Caco-2 (cell line): ENCODE measurements at regions not wholly inside any gene's neighbourhood (a gene's known extent, or its start where the extent isn't known, plus 50 kb on each side); places are given as distances from the start of the nearest gene placed in this dataset.

Source experiments
- BruUV-seq: library from RNA; stranded (reverse); fragments of 400-500 nt; replicated peaks from 2 replicates; lab custom pipeline; 2021; lab: Mats Ljungman, UMichigan
- CTCF ChIA-PET: fragments of 300-600 bp; sonication (Branson Sonifier 250); formaldehyde crosslinking; loops from one replicate; lab custom pipeline; 2022; ENCODE audit warnings: antibody characterized with exemption; lab: Charles Lee
- POLR2A ChIA-PET: fragments of 300-600 bp; sonication (Branson Sonifier 250); formaldehyde crosslinking; loops from one replicate; lab custom pipeline; 2022; ENCODE audit warnings: antibody characterized with exemption; lab: Charles Lee
- DNase-seq, 2 experiments: peaks; one replicate each; pipeline versions ENCODE4 v3.0.0 to v3.0.0-alpha.2; 2020 to 2022
- H3K27me3 ChIP-seq: replicated peaks from 2 replicates; pipeline ENCODE4 v1.6.0; 2011; ENCODE audit warnings: low read length; ENCODE audit not compliant: control insufficient read depth, insufficient read depth
- H3K36me3 ChIP-seq: 2 replicates; pipeline ENCODE4 v1.5.1; 2011; ENCODE audit warnings: low read length; ENCODE audit not compliant: control insufficient read depth, insufficient read depth
- H3K4me1 ChIP-seq: fragments of 250-450 bp; sonication (Bioruptor Pico); 2 replicates; pipeline ENCODE4 v1.5.1; 2020; ENCODE audit warnings: mild to moderate bottlenecking
- H3K4me3 ChIP-seq: 2 replicates; pipeline ENCODE4 v1.5.1; 2011; ENCODE audit warnings: low read depth, mild to moderate bottlenecking, control low read depth, low read length
- H3K9me3 ChIP-seq: fragments of 250-450 bp; sonication (Bioruptor Pico); 2 replicates; pipeline ENCODE4 v1.5.1; 2020; ENCODE audit warnings: mild to moderate bottlenecking, moderate library complexity
- H3K27ac Mint-ChIP-seq: one replicate; pipeline ENCODE4 v1.8.0; 2022; ENCODE audit warnings: mixed read lengths; ENCODE audit not compliant: unreplicated experiment
- H3K27me3 Mint-ChIP-seq: one replicate; pipeline ENCODE4 v1.8.0; 2022; ENCODE audit warnings: mixed read lengths; ENCODE audit not compliant: insufficient read depth, unreplicated experiment
- H3K36me3 Mint-ChIP-seq: one replicate; pipeline ENCODE4 v1.8.0; 2022; ENCODE audit warnings: mild to moderate bottlenecking, mixed read lengths; ENCODE audit not compliant: insufficient read depth, unreplicated experiment
- H3K4me1 Mint-ChIP-seq: one replicate; pipeline ENCODE4 v1.8.0; 2022; ENCODE audit warnings: low read depth, mixed read lengths; ENCODE audit not compliant: unreplicated experiment
- H3K4me3 Mint-ChIP-seq: one replicate; pipeline ENCODE4 v1.8.0; 2022; ENCODE audit warnings: mild to moderate bottlenecking, moderate library complexity, mixed read lengths; ENCODE audit not compliant: unreplicated experiment
- H3K9me3 Mint-ChIP-seq: one replicate; pipeline ENCODE4 v1.8.0; 2022; ENCODE audit warnings: mixed read lengths; ENCODE audit not compliant: unreplicated experiment
- intact Hi-C: fragments of 100-400 bp; cut with micrococcal nuclease; formaldehyde crosslinking; loops from one replicate; pipeline ENCODE4 v1.10.0; 2022; ENCODE audit not compliant: unreplicated experiment
- TF ChIP-seq, protein P1 (sequence below), 2 experiments: fragments of 200-600 bp in 1 of 2; IDR thresholded peaks; 1 replicate in 1 of 2; 2 replicates in 1 of 2; pipeline versions ENCODE4 v1.5.1 to v1.8.0; 2011 to 2022; ENCODE audit warnings: antibody characterized with exemption in 1 of 2, control low read depth in 1 of 2, inconsistent platforms in 1 of 2, low read depth in 1 of 2, low read length in 1 of 2, mild to moderate bottlenecking in 1 of 2, moderate library complexity in 1 of 2; ENCODE audit not compliant: insufficient read depth in 1 of 2, severe bottlenecking in 1 of 2, unreplicated experiment in 1 of 2

DNA sequence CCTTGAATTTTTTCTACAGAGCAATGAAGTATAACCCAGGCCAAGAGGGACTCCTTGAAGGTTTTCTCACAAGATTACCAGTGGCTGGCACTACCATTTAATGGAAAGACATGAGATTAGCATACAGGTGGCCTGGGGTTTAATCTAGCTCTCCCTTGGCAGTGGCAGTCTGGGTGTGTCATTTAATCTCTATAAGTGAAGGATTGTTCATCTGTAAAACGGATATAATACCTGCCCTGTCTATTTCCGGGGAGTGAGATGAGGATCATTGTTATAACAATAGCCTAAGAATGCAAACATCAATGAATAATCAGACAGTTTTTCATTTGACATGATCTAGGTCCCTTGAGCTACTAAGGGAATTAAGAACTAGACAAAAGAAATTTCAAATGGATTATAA is 168.7 kb upstream of the CPNE8 start:
- no TSS peak for BruUV-seq
- intact Hi-C loops: no loop called here

DNA sequence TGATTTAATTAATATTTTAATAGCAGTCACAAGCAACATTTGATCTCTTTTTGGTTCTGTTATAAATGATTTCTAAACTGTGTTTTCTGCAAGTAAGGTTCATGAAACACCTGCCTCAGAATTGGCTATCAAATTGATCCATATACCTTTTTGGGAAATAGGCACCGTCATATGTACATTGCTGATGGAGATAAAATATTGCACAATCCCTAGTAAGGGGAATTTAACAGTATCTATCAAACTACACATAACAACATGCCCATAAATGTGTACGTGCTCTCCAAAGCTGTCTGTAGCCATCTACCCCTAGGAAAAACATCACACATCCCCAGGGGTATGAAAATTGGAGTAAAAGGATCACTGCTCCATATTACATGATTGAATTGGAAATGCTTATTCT is 167.3 kb upstream of the CPNE8 start:
- intact Hi-C loops: no loop called here
- Mint-ChIP-seq H3K4me1 (no peaks in the 10 kb centered on the region), H3K36me3 (no peaks in the 10 kb centered on the region), H3K4me3 (no peak overlapping the region), H3K27ac (no peak overlapping the region), H3K9me3 (no peaks in the 10 kb centered on the region), H3K27me3 (no peaks in the 10 kb centered on the region)
- Histone ChIP-seq H3K4me1 (no peaks in the 10 kb centered on the region), H3K27me3 (no peaks in the 10 kb centered on the region), H3K9me3 (no peaks in the 10 kb centered on the region), H3K36me3 (no peaks in the 10 kb centered on the region), H3K4me3 (no peak overlapping the region)
- BruUV-seq: no TSS peak
- CTCF ChIA-PET: no interaction called here
- POLR2A ChIA-PET: no interaction called here
- no peak for DNase-seq
- TF ChIP-seq, protein P1, sequence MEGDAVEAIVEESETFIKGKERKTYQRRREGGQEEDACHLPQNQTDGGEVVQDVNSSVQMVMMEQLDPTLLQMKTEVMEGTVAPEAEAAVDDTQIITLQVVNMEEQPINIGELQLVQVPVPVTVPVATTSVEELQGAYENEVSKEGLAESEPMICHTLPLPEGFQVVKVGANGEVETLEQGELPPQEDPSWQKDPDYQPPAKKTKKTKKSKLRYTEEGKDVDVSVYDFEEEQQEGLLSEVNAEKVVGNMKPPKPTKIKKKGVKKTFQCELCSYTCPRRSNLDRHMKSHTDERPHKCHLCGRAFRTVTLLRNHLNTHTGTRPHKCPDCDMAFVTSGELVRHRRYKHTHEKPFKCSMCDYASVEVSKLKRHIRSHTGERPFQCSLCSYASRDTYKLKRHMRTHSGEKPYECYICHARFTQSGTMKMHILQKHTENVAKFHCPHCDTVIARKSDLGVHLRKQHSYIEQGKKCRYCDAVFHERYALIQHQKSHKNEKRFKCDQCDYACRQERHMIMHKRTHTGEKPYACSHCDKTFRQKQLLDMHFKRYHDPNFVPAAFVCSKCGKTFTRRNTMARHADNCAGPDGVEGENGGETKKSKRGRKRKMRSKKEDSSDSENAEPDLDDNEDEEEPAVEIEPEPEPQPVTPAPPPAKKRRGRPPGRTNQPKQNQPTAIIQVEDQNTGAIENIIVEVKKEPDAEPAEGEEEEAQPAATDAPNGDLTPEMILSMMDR (IDR thresholded peaks at IDR 0.05; ENCODE audit: insufficient read depth in 1 of 2, low read depth in 1 of 2, low read length in 1 of 2, severe bottlenecking in 1 of 2, unreplicated experiment in 1 of 2): no peak

More for the DNA sequence above, 168.7 kb upstream of the CPNE8 start:
- POLR2A ChIA-PET: no interaction called here
- Mint-ChIP-seq H3K4me3 (no peak overlapping the region), H3K27me3 (no peaks in the 10 kb centered on the region), H3K27ac (no peak overlapping the region), H3K9me3 (no peaks in the 10 kb centered on the region), H3K4me1 (no peaks in the 10 kb centered on the region), H3K36me3 (no peaks in the 10 kb centered on the region)
- no peaks in the 10 kb centered on the region for H3K27me3 ChIP-seq
- no peak overlapping the region for H3K4me3 ChIP-seq
- CTCF ChIA-PET: no interaction called here
- TF ChIP-seq, protein P1 (IDR thresholded peaks at IDR 0.05; ENCODE audit: insufficient read depth in 1 of 2, low read depth in 1 of 2, low read length in 1 of 2, severe bottlenecking in 1 of 2, unreplicated experiment in 1 of 2): no peak
- no peaks in the 10 kb centered on the region for H3K36me3 ChIP-seq
- H3K9me3 ChIP-seq: no peaks in the 10 kb centered on the region
- H3K4me1 ChIP-seq: no peaks in the 10 kb centered on the region
- DNase-seq: no peak

DNA sequence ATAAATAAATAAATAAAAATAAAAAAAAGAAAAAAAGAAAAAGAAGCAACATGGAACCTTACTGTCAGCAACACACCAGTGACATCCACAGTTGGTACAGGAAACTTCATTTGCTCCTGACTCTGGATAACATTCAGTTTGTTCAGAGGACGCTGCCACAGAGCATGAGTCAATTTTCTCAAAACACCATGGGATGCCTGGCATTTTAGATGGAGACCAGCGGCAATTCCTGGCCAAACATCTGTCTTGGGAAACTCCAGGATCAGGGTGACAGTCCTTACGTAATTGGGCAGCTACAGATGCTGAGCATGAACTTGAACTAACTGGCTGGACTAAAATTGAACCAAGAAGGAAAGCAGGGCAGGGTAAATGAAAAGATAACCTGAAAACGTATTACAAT is 166.2 kb upstream of the CPNE8 start:
- Histone ChIP-seq H3K4me3 (no peak overlapping the region), H3K27me3 (no peaks in the 10 kb centered on the region), H3K9me3 (no peaks in the 10 kb centered on the region), H3K36me3 (no peaks in the 10 kb centered on the region), H3K4me1 (no peaks in the 10 kb centered on the region)
- TF ChIP-seq, protein P1 (IDR thresholded peaks at IDR 0.05; ENCODE audit: insufficient read depth in 1 of 2, low read depth in 1 of 2, low read length in 1 of 2, severe bottlenecking in 1 of 2, unreplicated experiment in 1 of 2): no peak
- BruUV-seq: no TSS peak
- CTCF ChIA-PET: no interaction called here
- no peak overlapping the region for H3K4me3 Mint-ChIP-seq
- H3K27ac Mint-ChIP-seq: no peak overlapping the region
- H3K36me3 Mint-ChIP-seq: no peaks in the 10 kb centered on the region
- no peaks in the 10 kb centered on the region for H3K4me1 Mint-ChIP-seq
- intact Hi-C loops: no loop called here
- H3K27me3 Mint-ChIP-seq: no peaks in the 10 kb centered on the region
- no peak for DNase-seq
- H3K9me3 Mint-ChIP-seq: no peaks in the 10 kb centered on the region
- POLR2A ChIA-PET: no interaction called here
